ACHN (cell line): ENCODE measurements at regions not wholly inside any gene's neighbourhood (a gene's known extent, or its start where the extent isn't known, plus 50 kb on each side); places are given as distances from the start of the nearest gene placed in this dataset.

Source experiments
- DNase-seq: peaks from one replicate; pipeline ENCODE4 v3.0.0-alpha.2; 2015
- in situ Hi-C: cut with HindIII; loops from 2 replicates; pipeline ENCODE4 v1.10.0; 2017; ENCODE audit warnings: low sequenced_read_pairs, low pct_ligation_motif_present, low pct_unique_long_range_greater_than_20kb

DNA sequence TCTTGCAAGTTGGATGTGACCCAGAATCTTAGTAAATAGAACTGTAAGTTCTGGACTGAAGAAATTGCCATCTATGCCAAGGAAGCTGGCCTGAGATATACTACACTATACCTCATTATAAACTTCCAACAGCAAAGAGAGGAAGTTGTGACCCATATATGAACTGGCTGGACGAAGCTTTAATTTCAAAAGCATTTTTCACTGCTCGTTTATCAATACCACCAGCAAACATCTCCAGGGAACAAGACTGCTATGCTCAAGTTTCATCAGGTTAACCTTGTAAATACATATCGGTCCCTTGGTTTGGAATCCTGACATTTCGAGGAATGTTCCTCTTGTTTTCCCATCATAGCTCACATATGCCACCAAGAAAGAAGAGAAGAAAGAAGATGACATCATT lies 334.5 kb upstream of the IGFBP7 start:
- no peak for DNase-seq
- in situ Hi-C loops: no loop called here

DNA sequence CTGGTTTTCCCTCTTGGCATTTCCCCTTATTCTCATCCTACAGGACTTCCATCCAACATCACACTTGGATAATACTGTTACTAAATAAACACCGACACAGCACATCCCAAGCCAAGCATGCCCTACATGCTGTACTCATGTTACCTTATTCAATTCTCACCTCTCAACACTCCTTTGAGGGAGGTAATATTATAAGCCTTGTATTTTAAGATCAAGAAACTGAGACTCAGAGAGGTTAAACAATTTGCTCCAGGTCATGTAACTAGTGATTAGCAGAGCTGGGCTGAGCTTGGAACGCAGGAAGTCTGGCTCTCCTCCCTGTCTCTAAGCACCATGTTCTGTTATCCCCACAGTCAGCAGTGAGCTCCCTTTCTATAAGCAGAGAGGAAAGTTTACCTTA lies 333.6 kb upstream of the IGFBP7 start:
- DNase-seq: no peak
- in situ Hi-C loops: no loop called here

DNA sequence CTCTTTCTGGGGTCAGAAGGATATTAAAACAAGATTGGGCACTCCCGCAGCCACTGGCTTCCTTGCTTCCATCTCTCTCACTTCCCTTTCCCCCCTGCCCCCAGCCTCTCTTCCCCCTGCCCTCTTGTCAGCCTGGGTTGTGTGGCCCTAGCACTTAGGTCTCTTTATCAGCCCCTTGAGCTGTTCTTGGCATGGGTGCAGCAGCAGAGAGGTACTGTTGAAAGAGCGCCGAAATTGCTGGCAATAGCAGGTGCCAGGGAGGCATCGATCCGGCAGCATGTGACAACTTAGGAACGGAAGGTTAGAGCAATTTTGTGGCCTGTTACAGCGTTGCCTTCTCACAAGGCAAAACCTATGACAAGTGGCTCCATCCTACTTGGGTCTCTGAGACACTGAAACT lies 333.1 kb upstream of the IGFBP7 start:
- in situ Hi-C loops: no loop called here
- no peak for DNase-seq

DNA sequence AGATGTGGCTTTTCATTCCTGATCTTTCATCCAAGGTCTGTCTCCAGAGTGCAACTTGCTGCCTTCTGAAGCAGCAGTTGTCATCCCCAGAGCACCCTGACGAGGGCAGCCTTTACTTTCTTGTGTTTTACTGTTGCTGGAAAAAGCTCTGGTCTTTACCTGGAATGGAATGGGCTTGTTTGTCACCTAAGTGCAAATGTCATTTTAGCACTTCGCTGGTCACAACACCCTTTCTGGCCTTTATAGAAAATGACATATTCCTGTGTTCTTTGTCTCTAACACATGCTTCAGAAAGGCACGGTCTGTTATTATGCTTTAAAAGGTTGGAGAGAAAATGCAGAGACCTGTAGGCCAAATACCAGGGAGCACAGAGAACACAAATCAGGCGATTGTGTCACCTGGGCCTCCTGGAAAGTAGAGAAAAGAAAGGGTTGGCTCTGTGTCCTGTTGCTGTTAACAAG lies 332.7 kb upstream of the IGFBP7 start:
- peak; percentile 33 for DNase-seq
- in situ Hi-C loops: no loop called here

DNA sequence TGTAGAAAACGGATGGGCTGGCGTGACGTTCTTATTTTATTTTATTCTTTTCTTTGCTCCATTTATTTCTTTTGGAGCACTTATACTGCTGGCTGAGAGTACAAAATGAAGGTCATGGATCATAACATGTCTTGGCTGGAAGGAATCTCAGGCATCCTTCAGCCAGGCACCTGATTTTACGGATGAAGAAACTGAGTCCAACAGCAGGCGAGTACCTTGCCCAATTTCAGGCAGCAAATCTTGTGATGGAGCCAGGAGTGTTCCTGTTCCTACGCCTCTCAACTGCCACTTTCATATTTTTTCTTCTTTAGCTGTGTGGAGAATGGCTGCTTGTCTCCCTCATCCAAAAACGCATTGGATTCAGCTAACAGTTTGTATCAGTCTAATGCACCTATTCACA lies 332.1 kb upstream of the IGFBP7 start:
- DNase-seq: no peak
- in situ Hi-C loops: no loop called here

DNA sequence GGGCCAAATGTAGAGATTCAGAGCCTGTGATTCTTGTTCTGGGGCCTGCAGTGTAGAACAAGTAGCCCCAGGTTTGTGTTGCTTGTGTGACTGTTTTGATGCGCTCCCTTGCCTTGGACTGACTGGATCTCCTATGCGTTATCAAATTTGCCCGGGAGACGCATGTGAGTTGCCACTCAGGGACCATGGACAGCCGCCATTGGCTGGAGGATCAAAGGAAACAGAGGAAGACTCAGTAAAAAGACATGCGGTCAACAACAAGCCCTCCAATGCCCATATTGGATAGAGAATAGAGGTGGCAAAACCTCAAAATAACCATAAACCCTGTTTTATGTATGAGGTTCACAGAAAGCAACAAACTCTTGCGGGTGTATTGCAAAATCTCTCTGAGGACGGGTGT lies 327.5 kb upstream of the IGFBP7 start:
- no peak for DNase-seq
- in situ Hi-C loops: no loop called here

DNA sequence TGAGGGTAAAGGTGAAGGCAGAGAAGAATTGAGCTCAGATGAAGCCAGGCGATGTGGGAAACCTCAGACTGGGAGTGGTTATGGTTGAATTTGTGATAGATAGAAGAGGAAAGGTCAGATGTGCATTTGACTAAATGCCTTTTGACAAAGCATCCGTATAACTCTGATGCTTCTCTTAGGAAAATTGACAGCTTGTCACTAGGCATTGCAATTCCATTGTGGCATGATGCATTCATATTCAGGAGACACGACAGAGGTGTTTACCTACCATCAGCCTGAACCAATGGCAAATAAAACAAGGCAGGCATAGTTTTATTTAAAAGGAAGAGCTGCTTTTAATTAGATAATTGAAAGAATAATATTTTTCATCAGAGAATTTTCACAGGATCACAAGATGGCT lies 325.1 kb upstream of the IGFBP7 start:
- no peak for DNase-seq
- in situ Hi-C loops: no loop called here

DNA sequence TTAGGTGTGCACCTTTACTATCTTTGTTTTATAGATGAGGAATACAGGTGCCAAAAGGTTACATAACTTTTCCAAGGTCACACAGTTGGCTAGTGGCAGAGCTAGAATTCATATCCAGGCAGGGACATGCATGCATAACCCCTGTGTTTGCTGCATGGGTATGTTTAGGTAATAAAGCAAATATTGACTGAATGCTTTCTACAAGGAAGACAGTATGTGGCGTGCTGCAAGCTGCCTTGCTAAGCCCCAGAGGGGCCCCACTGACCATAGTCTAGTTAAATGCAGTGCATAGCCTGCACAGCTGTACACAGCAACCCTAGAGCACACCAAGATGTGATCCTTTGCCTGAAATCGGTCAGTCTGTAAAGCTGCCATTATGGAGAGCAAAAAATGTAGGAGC lies 320.5 kb upstream of the IGFBP7 start:
- DNase-seq: no peak
- in situ Hi-C loops: no loop called here

DNA sequence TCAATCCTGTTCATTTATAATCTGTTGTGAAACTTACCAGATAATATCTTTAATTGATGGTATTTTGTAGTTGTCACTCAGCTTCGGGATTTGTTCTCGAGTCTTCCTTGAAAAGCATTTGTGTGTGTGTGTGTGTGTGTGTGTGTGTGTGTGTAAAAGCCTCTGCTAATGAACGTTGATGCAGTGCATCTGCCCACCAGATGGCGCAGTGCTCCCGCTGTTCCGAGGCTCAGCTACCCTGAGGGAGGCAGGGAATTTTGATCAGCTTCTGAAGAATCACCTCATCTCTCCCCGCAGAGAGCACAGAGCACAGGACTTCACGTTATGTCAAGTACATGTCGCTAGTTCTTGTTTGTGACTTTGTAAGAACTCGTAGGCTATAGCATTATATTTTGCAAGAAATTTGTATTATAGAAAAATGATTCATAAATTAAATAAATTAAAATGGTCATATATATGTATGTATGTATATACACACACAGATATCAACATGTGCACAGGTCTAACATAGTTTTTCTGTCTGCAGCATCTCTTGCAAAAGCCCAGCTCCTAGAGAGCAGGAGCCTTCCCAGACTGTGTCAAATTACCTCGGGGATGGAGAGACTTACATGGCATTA lies 316.7 kb upstream of the IGFBP7 start:
- DNase-seq: peak; percentile 60

DNA sequence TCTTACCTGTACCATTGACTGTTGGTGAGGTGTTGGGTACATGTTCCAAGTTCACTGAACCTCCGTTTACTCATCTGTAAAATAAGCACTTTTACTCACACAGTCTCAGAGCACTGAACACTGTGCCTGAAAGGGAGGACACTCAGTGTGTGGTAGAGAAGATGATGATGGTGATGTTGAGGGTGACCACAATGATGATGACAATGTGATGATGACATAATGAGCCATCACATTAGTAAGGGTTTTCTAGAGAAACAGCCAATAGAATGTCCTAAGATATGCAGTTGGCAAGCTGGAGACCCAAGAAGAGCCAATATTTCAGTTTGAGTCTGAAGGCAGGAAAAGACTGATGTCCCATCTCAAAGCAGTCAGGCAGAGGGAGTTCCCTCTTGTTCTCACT lies 315.4 kb upstream of the IGFBP7 start:
- no peak for DNase-seq
- in situ Hi-C loops: no loop called here

More for the DNA sequence above, 316.7 kb upstream of the IGFBP7 start:
- in situ Hi-C loops: no loop called here

DNA sequence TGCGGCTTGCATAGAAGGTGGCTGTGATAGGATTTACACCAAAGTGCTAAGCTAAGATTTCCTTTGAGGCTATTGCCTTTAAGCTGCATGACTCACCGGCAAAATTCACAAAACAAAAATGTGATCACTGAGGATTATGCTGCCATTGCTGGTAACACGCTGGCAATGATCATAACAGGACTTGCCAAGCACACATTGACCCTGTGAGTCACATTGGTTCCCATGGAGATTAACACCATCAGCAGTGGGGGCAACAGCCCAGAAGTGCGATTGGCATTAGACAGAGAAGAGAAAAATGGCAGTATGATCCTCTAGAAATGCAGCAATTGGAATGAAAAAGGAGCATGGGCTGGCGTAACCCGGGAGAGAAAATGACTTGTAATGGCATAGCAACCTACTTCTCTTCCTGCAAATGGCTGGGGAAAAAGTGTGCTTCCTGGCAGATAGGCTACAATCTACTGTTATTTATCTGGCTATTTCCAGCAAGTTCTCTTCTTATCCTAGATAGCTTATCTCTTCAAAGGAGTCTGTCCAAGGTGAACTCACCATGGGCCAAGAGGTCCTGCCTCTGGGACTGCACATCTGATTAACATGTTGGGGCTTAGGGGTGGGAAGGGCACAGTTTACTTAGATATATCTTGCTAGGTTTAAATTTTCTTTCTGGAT lies 314.2 kb upstream of the IGFBP7 start:
- in situ Hi-C loops: no loop called here
- DNase-seq: peak; percentile 16

DNA sequence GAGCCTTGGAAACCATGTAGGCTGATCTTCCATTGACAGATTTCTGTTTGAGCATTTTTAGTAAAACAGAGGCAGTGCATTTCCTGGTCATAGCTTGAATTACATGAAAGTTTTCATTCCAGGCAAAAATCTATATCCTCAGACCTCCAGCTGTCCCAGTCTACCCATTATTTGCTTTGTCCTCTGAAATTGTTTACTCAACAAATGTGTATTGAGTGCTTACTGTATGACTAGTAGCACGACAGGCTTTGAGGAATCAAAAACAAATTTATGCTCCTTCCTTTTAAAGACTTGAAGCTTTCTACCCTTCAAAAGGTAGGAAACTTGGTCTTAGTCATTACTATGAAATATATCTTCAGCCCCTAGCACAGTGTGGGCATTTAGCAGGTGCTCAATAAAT lies 307.9 kb upstream of the IGFBP7 start:
- in situ Hi-C loops: no loop called here
- DNase-seq: no peak

DNA sequence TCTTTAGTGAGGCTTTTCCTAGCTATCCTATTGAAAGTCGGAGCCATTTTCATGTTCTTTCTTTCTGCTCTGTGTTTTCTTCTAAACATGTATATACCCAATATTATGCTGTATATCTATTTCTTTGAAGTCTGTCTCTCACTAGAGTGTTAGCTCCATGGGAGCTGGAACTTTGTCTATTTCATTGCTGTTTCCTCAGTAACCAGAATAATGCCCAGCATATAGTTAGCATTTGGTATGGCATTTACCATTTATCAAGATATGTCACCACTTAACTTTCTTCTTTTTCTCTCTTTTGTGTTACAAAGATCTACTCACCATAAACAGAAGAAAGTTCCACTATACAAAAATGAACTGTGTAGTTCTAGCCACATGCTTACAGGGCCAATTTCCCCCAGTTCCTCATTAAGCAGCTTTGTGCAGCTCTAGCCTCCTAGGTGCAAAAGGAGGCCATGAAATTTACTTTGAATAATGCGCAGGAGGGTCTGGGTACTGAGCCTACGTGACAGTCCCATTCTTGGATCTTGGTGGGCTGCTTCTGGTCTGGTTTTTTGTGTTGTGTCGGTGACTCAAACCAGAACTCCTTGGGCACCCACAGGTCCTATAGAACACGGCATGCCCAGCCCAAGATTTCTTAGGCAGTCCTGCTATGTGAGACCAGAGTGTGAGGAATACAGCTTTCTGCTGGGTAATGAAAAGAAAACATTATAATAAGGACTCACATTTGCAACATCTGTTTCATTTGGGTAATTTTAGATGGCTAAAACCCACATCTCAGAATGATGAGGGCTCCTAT lies 302.3 kb upstream of the IGFBP7 start:
- DNase-seq: no peak

DNA sequence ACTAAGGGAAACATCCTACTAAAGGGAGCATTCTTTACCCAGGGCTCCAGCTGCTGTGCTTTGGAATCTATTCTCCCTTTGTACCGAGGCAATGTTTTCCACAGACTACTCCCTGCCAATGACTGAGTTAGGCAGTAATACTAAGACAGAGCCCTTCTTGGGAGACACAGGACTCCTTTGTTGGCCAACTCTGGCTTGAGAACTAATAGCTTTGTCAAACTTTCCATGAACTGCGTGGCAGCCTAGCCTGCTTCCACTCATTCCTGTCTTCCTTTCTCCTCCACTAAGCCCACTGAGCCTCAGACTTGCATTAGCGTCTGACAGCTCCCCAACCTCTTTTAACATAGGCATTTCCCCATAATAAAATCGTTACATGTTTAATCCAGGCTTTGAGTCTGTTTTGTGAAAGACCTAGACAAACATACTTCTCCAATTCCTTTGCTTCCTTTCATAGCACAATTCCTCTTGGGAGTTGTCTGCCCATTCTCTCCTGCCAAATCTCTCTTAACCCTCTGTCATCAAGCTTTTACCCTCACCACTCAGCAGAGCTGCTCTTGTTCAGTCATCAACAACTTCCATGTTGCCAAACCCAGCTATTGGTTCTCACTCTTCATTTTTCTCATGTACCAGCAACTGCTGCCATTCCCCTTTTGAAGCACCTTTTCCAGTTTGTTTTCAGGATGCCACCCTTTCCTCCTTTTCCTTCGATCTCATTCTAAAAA lies 300.3 kb upstream of the IGFBP7 start:
- DNase-seq: no peak
- in situ Hi-C loops: no loop called here

More for the DNA sequence above, 302.3 kb upstream of the IGFBP7 start:
- in situ Hi-C loops: no loop called here

DNA sequence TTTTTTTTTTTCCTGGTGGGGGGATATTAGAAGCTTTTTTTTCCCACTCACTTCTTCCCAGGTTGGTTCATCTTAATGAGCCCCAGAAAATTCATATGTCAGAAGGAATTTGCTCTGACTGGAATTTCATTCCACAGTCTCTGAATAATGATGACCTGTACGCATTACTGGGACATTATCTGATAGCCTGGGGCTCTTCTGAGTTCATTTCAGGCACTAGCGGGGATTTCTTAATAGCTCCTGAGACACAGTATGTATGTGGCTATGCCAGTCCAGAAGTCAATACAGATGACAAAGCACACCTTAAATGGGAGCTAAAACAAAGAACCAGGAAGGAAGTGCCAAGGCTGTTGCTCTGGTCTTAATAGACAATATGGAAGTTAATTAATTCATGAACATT lies 295.2 kb upstream of the IGFBP7 start:
- no peak for DNase-seq
- in situ Hi-C loops: no loop called here

DNA sequence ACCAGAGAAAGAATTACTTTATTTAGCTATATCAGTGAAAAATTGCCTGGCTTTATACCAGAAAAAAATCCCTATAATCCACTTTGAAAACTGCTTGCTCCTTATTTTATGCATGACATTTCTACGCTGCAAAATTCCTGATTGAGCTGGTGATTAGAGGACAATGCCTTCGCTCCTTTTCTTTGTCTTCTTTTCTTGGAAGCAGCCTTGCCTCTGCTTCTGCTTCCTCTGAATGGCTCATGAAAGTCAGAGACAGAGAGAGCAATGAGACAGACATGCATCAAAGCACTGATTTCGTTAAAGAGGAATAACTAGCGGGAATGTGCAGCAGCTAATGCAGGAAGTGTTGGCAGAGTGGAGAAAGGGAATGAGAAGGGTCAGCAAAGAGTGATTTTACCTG lies 294.3 kb upstream of the IGFBP7 start:
- no peak for DNase-seq
- in situ Hi-C loops: no loop called here

DNA sequence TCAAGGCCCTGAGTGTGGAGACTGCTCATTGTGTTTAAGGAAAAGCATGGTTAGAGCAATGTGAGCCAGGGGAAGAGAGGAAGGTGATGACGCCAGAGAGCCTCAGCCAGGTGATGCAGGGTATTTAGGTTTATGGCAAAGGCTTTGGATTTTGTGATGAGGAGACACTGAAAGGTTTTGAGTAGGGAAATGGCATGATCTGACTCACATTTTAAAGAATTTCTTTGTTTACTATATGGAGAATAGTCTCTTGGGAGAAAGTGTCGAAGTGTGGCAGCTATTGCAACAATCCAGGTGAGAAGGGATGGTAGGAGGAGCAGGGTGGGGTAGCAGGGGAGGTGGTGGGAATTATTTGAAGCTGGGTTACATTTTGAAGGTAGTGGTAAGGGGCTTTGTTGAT lies 293.4 kb upstream of the IGFBP7 start:
- in situ Hi-C loops: no loop called here
- DNase-seq: no peak

DNA sequence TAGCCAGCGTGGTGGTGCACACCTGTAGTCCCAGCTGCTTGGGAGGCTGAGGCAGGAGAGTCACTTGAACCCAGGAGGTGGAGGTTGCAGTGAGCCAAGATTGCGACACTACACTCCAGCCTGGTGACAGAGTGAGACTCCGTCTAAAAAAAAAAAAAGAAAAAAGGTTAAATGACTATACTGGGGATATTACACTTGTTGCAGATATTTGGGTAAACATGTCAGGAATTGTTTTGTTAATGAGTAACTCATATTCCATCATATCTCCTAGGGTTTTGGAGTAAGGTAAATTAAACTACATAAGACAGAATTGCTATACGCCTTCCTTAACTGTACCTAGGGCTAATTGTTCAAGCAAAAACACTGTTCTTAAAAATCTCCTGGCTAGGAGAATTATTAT lies 291.4 kb upstream of the IGFBP7 start:
- in situ Hi-C loops: no loop called here
- DNase-seq: no peak

DNA sequence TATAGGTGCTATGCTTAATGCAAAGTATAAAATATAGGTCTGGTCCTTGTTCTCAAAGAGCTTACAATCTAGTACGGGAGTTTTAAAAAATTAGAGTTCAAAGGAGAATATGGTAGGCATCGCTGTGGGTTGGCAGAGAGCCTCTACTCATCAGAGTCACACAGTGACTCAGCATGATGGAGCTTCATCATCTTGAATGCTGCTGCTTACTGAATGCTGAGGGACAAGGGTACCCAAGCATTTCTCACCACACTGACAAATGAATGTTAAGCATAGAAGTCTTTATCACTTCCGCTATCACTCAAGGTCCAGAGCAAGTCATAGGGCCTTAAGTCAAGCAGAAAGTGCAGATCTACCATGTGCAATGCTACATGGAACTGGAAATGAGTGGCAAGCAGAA lies 268.6 kb upstream of the IGFBP7 start:
- in situ Hi-C loops: no loop called here
- no peak for DNase-seq
